ENCODE measurements at regions not wholly inside any gene's neighbourhood (a gene's known extent, or its start where the extent isn't known, plus 50 kb on each side); places are given as distances from the start of the nearest gene placed in this dataset.

DNA sequence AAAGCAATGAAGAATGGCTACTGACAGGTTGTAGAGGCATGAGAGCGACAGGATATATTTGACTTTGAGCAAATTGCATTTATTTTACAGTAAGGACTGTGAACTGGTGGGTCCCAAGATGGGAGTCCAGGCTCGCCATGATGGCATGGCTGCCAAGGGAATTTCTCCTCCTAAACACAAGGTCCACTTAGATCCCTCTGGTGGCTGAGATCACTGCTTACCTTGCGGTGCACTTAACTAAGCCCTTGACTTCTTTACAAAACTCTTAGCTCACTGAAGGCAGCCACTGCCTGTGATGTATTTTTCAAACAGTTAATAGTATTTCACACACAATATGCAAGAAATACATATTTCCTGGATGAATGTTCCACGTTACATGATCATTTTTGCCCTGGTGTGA is 50.3 kb upstream of the SORBS2 start:
- no peak for DNase-seq (ENCODE audit: low read depth in 3 of 3, low spot score in 2 of 3)

GRCh38 chr4:185863946-185864345 is 52.0 kb upstream of the SORBS2 start:
- no peak for DNase-seq (ENCODE audit: low read depth in 3 of 3, low spot score in 2 of 3)

DNA sequence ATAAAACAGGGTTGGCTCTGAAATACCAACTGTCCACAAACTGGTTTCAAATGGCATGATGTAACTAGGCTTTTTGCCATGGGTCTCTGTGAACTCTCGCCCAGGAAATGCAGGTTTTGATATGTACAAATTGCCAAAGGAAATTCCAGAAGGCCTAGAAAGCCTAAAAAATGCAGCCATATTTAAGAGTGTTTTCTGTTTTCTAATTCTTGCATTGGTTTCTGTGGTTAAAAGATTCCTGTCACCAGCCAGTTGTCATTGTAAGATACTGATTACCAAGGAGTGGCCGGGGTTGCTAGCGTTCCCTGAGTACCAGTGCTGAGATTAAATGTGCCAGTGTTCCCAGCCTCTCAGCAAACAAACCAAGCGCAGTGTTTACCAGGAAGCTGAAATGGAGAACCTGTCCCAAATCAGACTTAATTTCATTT is 53.9 kb upstream of the SORBS2 start:
- DNase-seq (ENCODE audit: low read depth in 3 of 3, low spot score in 2 of 3): no peak

- no peak for DNase-seq (ENCODE audit: low read depth in 3 of 3, low spot score in 2 of 3)
These were observed 55.8 kb upstream of the SORBS2 start for GRCh38 chr4:185867770-185868169.

GRCh38 chr4:185868983-185869382 is 57.0 kb upstream of the SORBS2 start:
- no peak for DNase-seq (ENCODE audit: low read depth in 3 of 3, low spot score in 2 of 3)

- DNase-seq (ENCODE audit: low read depth in 3 of 3, low spot score in 2 of 3): no peak
These were observed 57.4 kb upstream of the SORBS2 start for GRCh38 chr4:185869427-185869826.

DNA sequence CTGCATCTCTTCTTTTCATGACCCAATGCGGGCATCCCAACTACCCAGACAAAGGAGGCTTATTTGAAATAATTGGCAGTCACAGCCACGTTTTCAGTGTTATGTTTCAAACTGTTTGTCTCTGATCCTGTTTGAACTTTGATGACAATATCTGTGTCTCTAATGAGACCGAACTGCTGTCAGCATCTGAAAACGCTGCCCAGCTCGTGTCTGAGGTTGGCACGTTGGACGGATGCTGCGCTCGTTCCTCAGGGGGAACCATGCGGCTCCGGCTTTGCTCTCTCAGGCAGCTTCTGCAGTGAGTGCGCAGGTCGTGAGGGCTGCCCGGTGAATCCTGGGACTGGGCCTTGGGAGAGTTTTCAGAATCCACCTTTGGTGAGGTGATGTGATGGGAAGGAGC is 58.4 kb upstream of the SORBS2 start:
- DNase-seq (ENCODE audit: low read depth in 3 of 3, low spot score in 2 of 3): no peak

GRCh38 chr4:185872747-185873380 is 60.9 kb upstream of the SORBS2 start:
- no peak for DNase-seq (ENCODE audit: low read depth in 3 of 3, low spot score in 2 of 3)

DNA sequence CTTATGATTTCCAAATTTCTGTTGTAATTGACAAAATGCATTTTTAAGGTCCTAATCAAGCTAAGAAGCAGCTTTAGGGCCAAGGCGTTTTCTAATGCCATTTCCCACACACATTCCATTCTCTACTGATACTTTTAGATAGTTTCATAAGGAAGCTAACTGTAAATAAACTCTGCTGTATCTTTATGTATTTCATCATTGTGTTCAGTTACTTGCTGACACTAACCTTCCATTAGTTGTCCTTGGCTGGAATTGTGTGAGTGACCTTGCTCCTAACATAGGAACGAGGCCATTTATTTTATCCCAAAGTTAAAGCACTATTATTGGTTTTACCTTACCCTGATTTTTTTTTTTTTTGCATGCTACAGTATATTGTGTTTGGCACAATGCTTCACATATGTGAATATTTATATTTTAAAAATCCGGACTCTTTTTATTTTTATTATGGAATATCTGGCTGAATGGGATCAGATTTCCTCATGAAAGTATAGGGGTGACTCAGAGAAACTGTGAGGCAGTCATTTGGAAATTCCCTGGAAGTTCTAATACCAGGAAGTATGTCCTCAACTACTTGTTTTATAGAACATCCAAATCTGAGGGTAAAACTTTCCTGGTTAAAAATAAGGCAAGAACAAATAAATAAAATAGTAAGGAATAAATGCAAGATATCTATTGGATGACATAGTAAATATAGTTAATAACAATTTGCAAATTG is 62.7 kb upstream of the SORBS2 start:
- no peak for DNase-seq (ENCODE audit: low read depth in 3 of 3, low spot score in 2 of 3)

GRCh38 chr4:185875316-185875907 is 63.4 kb upstream of the SORBS2 start:
- no peak for DNase-seq (ENCODE audit: low read depth in 3 of 3, low spot score in 2 of 3)

- no peak for DNase-seq (ENCODE audit: low read depth in 3 of 3, low spot score in 2 of 3)
These were observed 66.6 kb upstream of the SORBS2 start for GRCh38 chr4:185878633-185879032.

- no peak for DNase-seq (ENCODE audit: low read depth in 3 of 3, low spot score in 2 of 3)
These were observed 67.8 kb upstream of the SORBS2 start for GRCh38 chr4:185879666-185880312.

DNA sequence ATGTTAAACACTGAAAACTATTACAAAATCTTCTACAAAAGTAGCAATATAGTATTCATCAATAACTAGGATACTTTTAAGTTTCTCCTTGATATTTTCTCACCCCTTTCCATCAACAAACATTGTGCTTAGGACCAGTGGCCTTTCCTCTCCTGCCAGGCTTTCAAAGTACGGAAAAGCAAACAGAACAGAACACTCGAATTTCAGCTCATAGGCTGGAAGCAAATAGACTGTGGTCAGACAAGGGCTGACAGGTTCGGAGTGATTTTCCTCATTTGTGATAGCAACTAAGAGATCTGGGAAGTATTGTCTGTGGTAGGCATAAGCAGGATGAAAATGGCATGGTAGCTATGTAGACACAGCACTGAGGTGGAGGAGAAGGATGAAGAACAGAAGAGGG is 68.6 kb upstream of the SORBS2 start:
- DNase-seq (ENCODE audit: low read depth in 3 of 3, low spot score in 2 of 3): no peak

DNA sequence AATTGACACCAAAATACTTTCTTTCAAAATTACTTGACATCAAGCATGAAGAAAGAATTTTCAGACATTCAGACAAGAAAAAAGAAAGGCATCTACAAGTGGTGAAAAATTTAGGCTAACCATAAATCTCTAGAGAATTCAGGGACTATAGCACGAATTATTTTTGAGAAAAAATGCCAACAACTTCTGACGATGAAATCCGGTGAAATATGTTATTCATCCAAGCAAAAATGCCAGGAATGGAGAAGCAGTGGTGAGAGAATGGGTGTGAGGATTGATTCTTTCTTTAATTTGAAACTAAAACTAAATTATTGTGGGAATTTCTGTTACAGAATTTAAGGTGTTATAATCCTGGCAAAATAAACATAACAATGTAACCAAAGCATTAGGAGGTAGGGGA is 69.4 kb upstream of the SORBS2 start:
- no peak for DNase-seq (ENCODE audit: low read depth in 3 of 3, low spot score in 2 of 3)

GRCh38 chr4:185883591-185883990 is 71.6 kb upstream of the SORBS2 start:
- no peak for DNase-seq (ENCODE audit: low read depth in 3 of 3, low spot score in 2 of 3)

DNA sequence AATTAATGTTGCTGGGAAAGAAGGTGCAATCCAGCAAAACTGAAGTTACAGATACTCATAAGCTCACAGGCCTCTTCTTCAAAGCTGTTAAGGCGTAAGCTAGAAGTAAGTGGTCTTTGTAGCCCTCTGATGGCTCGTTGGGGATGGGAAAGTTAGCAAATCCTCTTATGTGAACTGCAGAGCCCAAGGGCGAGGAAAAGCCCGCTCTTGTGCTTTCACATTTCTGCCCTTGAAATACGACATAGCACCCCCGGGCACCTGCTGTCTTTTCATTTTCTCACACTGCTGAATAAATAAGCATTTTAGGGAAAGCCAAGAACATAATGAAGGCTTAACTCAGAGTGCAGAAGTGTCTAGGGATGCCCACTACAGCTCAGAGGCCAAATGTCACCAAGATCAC is 73.1 kb upstream of the SORBS2 start:
- no peak for DNase-seq (ENCODE audit: low read depth in 3 of 3, low spot score in 2 of 3)

DNA sequence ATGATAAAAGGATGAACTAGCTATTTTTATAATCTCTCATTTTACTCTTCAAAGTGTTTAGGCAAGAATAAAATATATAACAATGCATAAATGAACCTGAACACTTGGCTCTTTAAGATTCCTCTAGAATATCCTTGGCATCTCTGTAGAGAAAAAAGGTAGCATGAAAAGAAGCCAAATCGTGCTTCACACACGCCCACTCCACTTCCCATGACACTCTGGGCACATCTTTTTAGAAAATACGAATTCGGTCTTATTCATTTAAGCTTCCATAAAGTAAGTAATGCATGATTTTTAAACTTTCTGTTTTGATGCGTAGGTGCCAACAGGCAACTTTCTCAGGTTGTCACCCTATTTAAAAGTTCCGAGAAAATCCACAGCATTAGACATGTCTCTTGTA is 73.6 kb upstream of the SORBS2 start:
- no peak for DNase-seq (ENCODE audit: low read depth in 3 of 3, low spot score in 2 of 3)

- no peak for DNase-seq (ENCODE audit: low read depth in 3 of 3, low spot score in 2 of 3)
These were observed 75.0 kb upstream of the SORBS2 start for GRCh38 chr4:185886832-185887524.

DNA sequence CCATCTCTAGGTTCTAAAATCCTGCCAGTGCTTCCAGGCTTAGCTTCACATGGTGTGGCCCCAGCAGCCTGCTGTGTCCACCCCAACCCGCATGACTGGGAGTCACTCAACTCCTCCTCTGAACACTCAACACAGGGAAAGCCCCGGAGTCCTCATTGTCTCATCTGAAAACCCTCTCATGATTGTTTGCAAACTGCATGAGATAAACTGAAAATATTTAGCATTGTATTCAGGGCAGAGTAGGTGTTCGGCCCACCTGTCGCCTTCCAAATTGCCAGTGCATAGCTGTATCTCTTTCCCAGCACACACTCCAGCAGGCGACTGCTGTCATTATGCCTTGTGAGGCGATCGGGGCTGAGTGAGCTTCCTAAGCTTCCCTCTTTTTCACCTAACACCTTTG is 76.7 kb upstream of the SORBS2 start:
- DNase-seq (ENCODE audit: low read depth in 3 of 3, low spot score in 2 of 3): no peak

DNA sequence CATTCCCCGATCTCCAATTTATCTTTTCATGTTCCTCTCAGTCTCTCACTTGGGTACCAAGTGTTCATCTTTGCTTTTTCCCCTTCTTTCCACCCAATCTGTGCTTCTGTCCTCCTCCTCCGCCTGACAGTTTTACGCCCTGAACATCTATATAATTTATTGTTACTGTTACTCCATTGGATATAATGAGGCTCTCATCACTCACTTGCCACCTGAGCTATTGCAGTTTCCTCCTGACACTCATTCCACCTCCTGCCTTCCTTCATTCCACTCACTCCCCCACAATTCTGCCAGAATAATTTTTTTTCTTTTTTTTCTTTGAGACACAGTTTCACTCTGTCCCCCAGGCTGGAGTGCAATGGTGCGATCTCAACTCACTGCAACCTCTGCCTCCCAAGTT is 77.6 kb upstream of the SORBS2 start:
- no peak for DNase-seq (ENCODE audit: low read depth in 3 of 3, low spot score in 2 of 3)

DNA sequence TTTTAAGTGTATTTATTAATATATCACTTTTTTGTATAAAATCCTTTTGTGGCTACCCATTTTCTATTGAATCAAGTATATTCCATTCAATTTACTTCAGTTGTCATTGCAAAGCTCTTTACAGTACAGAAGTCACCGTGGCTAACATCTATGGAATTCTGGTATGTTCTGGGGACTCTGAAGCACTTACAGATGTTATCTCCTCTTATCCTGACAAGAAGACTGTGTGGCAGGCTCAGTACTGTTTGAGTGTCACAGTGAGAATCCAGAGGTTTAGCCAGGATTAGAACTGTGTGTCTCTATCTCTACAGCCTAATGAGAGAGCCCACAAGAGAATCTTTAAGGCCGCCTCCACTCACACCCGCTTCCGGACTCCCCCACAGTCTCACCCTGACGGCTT is 78.2 kb upstream of the SORBS2 start:
- no peak for DNase-seq (ENCODE audit: low read depth in 3 of 3, low spot score in 2 of 3)

All from right renal cortex interstitium (tissue), 3 donors.